HL-60 (cell line): ENCODE measurements at regions not wholly inside any gene's neighbourhood (a gene's known extent, or its start where the extent isn't known, plus 50 kb on each side); places are given as distances from the start of the nearest gene placed in this dataset.

ENCODE experiments used
- DNase-seq, 2 experiments: peaks; one replicate each; pipeline ENCODE4 v3.0.0-alpha.2; 2010 to 2020; ENCODE audit warnings: low read depth in 1 of 2, low spot score in 1 of 2
- H3K27ac ChIP-seq: fragments of 250-450 bp; sonication (Bioruptor Pico); replicated peaks from 2 replicates; pipeline ENCODE4 v1.5.1; 2020; ENCODE audit warnings: mild to moderate bottlenecking, moderate library complexity
- H3K27me3 ChIP-seq: fragments of 250-450 bp; sonication (Bioruptor Pico); 2 replicates; pipeline ENCODE4 v1.5.1; 2021; ENCODE audit warnings: mild to moderate bottlenecking, moderate library complexity; ENCODE audit not compliant: insufficient read depth, poor library complexity, severe bottlenecking
- H3K4me3 ChIP-seq: replicated peaks from 2 replicates; pipeline ENCODE4 v1.5.1; 2011; ENCODE audit warnings: mild to moderate bottlenecking, control low read depth, low read length; ENCODE audit not compliant: insufficient read depth
- CTCF ChIP-seq: IDR thresholded peaks from one replicate; pipeline ENCODE4 v1.5.1; 2011; ENCODE audit warnings: low read length, control low read depth, inconsistent platforms; ENCODE audit not compliant: insufficient read depth
- GABPA ChIP-seq: IDR thresholded peaks from 2 replicates; pipeline ENCODE4 v1.6.1; 2012; ENCODE audit warnings: low read depth
- POLR2AphosphoS5 ChIP-seq: IDR thresholded peaks from 2 replicates; pipeline ENCODE4 v1.6.1; 2012; ENCODE audit warnings: low read depth
- REST ChIP-seq: IDR thresholded peaks from 2 replicates; pipeline ENCODE4 v1.6.1; 2012; ENCODE audit warnings: low read depth; ENCODE audit not compliant: insufficient replicate concordance
- SPI1 ChIP-seq: IDR thresholded peaks from 2 replicates; pipeline ENCODE4 v1.6.1; 2012; ENCODE audit warnings: low read depth, mild to moderate bottlenecking, borderline replicate concordance

DNA sequence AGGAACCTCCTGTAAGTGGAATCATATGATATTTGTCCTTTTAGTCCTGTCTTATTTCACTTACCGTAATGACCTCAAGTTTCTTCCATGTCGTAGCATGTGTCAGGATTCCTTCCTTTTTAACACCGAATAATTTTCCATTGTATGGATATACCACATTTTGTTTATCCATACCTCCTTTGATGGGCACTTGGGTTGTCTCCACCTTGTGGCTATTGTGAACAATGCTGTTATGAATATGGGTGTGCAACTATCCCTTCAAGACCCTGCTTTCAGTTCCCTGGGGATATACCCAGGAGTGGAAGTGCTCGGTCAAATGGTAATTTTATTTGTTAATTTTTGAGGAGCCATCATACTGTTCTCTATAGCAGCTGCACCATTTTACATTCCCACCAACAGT lies 244.9 kb upstream of the BLID start:
- no peak for DNase-seq
- no peaks in the 10 kb centered on the region for H3K27me3 ChIP-seq
- TF ChIP-seq SPI1 (no peak), POLR2AphosphoS5 (no peak), GABPA (no peak), REST (no peak), CTCF (no peak)
- no peak overlapping the region for H3K27ac ChIP-seq
- H3K4me3 ChIP-seq = no peak overlapping the region

DNA sequence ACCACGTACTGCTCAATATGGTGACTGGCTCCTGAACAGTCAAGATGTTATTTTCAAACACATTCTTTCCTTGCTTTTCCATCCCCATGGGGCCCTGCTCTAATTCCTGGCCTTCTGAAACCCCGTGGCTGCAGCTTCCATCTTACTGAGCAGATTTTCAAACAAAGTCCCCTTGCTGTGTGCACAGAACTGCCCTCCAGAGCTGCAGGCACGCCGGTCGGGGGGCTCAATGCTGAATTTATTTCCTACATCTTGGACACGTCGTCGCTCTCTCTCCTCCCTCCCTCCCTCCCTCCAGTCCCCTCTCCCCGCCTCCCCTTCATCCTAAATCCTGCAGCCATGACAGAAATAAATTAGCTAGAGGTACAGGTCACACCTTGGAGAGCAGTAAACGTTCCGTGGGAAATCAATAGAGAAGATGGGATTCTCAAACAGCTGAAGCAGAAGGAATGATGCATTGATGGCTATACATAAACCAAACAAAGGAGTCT lies 243.1 kb upstream of the BLID start:
- no peak for DNase-seq
- no peak overlapping the region for H3K27ac ChIP-seq
- H3K27me3 ChIP-seq = no peaks in the 10 kb centered on the region
- no peak for TF ChIP-seq POLR2AphosphoS5
- no peak for TF ChIP-seq CTCF
- no peak for TF ChIP-seq REST
- no peak for TF ChIP-seq SPI1
- no peak for TF ChIP-seq GABPA
- no peak overlapping the region for H3K4me3 ChIP-seq

- no peak for DNase-seq
- no peak for TF ChIP-seq POLR2AphosphoS5
- TF ChIP-seq GABPA = no peak
- no peak for TF ChIP-seq SPI1
- TF ChIP-seq REST = no peak
- TF ChIP-seq CTCF = no peak
- H3K27ac ChIP-seq = no peak overlapping the region
- no peaks in the 10 kb centered on the region for H3K27me3 ChIP-seq
- no peak overlapping the region for H3K4me3 ChIP-seq
Observed at GRCh38 chr11:122358292-122358691, 242.3 kb upstream of the BLID start.
